ENCODE measurements at regions not wholly inside any gene's neighbourhood (a gene's known extent, or its start where the extent isn't known, plus 50 kb on each side); places are given as distances from the start of the nearest gene placed in this dataset.

DNA sequence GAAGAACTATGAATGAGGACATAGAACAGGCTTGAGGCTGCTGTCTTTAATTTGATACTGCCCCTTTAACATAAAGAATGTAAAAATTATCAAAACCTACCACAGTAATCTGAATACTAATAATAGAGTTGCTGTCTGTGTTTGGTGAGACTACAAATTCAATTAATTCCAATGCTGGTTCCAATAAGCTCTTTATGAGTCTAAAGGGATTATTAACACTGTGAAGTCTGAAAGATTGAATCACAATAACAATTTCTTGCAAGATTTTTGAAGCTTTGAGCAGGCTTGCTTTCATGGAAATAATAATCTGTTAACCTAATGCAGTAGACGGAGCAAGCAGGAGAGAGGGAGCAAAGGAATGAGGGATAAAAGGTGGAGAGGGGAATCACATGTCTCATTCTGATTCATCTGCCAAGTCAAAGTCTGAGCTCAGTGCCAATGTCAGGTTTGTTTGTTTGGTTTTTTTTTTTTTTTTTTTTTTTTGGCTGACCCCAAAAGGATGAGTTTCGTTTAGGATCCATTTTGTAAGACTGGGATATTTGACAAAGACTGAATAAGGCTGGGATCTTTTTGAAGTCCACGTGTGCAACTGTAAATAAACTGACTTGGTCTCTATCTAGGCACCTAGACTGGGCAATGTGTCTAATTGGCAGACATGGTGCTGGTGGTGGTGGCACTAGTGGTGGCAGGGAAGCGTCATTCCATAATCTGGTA, 211.6 kb downstream of the RNF144B start:
- TF ChIP-seq TAF1 (IDR thresholded peaks at IDR 0.05; ENCODE audit: low read depth) (no peak), EZH2 (IDR thresholded peaks at IDR 0.05; ENCODE audit: borderline replicate concordance, insufficient read depth, low read length, poor library complexity, severe bottlenecking) (no peak), RAD21 (conservative IDR thresholded peaks at IDR 0.05) (no peak), POLR2AphosphoS5 (IDR thresholded peaks at IDR 0.05) (no peak), EP300 (conservative IDR thresholded peaks at IDR 0.05; ENCODE audit: poor library complexity, severe bottlenecking) (no peak), SMC3 (conservative IDR thresholded peaks at IDR 0.05; ENCODE audit: poor library complexity) (no peak), REST (IDR thresholded peaks at IDR 0.05; ENCODE audit: borderline replicate concordance) (no peak), MXI1 (conservative IDR thresholded peaks at IDR 0.05; ENCODE audit: poor library complexity, severe bottlenecking) (no peak)
- TF ChIP-seq, protein P1, sequence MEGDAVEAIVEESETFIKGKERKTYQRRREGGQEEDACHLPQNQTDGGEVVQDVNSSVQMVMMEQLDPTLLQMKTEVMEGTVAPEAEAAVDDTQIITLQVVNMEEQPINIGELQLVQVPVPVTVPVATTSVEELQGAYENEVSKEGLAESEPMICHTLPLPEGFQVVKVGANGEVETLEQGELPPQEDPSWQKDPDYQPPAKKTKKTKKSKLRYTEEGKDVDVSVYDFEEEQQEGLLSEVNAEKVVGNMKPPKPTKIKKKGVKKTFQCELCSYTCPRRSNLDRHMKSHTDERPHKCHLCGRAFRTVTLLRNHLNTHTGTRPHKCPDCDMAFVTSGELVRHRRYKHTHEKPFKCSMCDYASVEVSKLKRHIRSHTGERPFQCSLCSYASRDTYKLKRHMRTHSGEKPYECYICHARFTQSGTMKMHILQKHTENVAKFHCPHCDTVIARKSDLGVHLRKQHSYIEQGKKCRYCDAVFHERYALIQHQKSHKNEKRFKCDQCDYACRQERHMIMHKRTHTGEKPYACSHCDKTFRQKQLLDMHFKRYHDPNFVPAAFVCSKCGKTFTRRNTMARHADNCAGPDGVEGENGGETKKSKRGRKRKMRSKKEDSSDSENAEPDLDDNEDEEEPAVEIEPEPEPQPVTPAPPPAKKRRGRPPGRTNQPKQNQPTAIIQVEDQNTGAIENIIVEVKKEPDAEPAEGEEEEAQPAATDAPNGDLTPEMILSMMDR (IDR thresholded peaks at IDR 0.05; ENCODE audit: poor library complexity, severe bottlenecking) = no peak
